A673 (cell line): ENCODE measurements at regions not wholly inside any gene's neighbourhood (a gene's known extent, or its start where the extent isn't known, plus 50 kb on each side); places are given as distances from the start of the nearest gene placed in this dataset.
"Not testable (repeated sequence)": the region's sequence is repeated elsewhere in the genome, so short reads cannot be mapped to it uniquely, and the experiment has no call there.

Experiments
- CTCF ChIP-seq: fragments of 300-800, 200-600 bp; sonication (generic); conservative IDR thresholded peaks from 2 replicates; pipeline ENCODE4 v1.5.1; 2017; ENCODE audit warnings: low read depth, mild to moderate bottlenecking, antibody characterized with exemption, low read length, moderate library complexity, mixed read lengths
- EZH2 ChIP-seq: fragments of 200-600 bp; sonication (generic); IDR thresholded peaks from 2 replicates; pipeline ENCODE4 v1.6.1; 2017; ENCODE audit warnings: borderline replicate concordance, low read depth, mild to moderate bottlenecking, mixed read lengths, antibody characterized with exemption, low read length; ENCODE audit not compliant: poor library complexity, severe bottlenecking

GRCh38 chr10:38267555-38267954 is 173.4 kb downstream of the ZNF37A start:
- TF ChIP-seq EZH2, CTCF: not testable (repeated sequence)
